OCI-LY7 (cell line): ENCODE measurements at regions not wholly inside any gene's neighbourhood (a gene's known extent, or its start where the extent isn't known, plus 50 kb on each side); places are given as distances from the start of the nearest gene placed in this dataset.
"Not testable (repeated sequence)": the region's sequence is repeated elsewhere in the genome, so short reads cannot be mapped to it uniquely, and the experiment has no call there.

ENCODE experiments used
- BruUV-seq: library from RNA; stranded (reverse); fragments of 400-500 nt; replicated peaks from 2 replicates; lab custom pipeline; 2021; lab: Mats Ljungman, UMichigan
- CTCF ChIA-PET: fragments of 300-600 bp; sonication (Branson Sonifier 250); formaldehyde crosslinking; loops from one replicate; lab custom pipeline; 2022; ENCODE audit warnings: antibody characterized with exemption; ENCODE audit not compliant: unreplicated experiment; lab: Charles Lee
- POLR2A ChIA-PET: fragments of 300-600 bp; sonication (Branson Sonifier 250); formaldehyde crosslinking; loops from one replicate; lab custom pipeline; 2022; ENCODE audit warnings: antibody characterized with exemption; lab: Charles Lee
- DNase-seq: peaks from one replicate; pipeline ENCODE4 v3.0.0-alpha.2; 2015; ENCODE audit warnings: low spot score
- H2AFZ ChIP-seq: fragments of 200-600 bp; sonication (generic), shearing (Covaris generic); 2 replicates; pipeline ENCODE4 v1.6.1; 2014; ENCODE audit warnings: mild to moderate bottlenecking, antibody characterized with exemption, low read length, moderate library complexity
- H3K27ac ChIP-seq: fragments of 200-600 bp; sonication (generic); 2 replicates; pipeline ENCODE4 v1.5.1; 2014; ENCODE audit warnings: mixed run types, low read depth, mild to moderate bottlenecking, moderate library complexity, low read length, inconsistent platforms; ENCODE audit not compliant: poor library complexity, severe bottlenecking
- H3K36me3 ChIP-seq: fragments of 200-600 bp; sonication (generic); 2 replicates; pipeline ENCODE4 v1.6.1; 2014; ENCODE audit warnings: mild to moderate bottlenecking, antibody characterized with exemption, low read length, moderate library complexity, mixed read lengths; ENCODE audit not compliant: insufficient read depth
- H3K4me1 ChIP-seq: fragments of 200-600 bp; sonication (generic); 2 replicates; pipeline ENCODE4 v1.5.1; 2014; ENCODE audit warnings: mild to moderate bottlenecking, low read length; ENCODE audit not compliant: insufficient read depth, poor library complexity, severe bottlenecking
- H3K4me2 ChIP-seq: fragments of 200-600 bp; sonication (generic); 2 replicates; pipeline ENCODE4 v1.6.1; 2014; ENCODE audit warnings: mild to moderate bottlenecking, low read length
- H3K4me3 ChIP-seq: fragments of 200-600 bp; sonication (generic); 2 replicates; pipeline ENCODE4 v1.5.1; 2014; ENCODE audit warnings: mild to moderate bottlenecking, low read depth, low read length; ENCODE audit not compliant: poor library complexity, severe bottlenecking
- H3K79me2 ChIP-seq: fragments of 200-600 bp; sonication (generic); 2 replicates; pipeline ENCODE4 v1.6.1; 2016; ENCODE audit warnings: low read depth, mild to moderate bottlenecking, low read length, moderate library complexity, mixed read lengths; ENCODE audit not compliant: insufficient read depth
- H3K9me2 ChIP-seq: fragments of 200-600 bp; sonication (generic); 2 replicates; pipeline ENCODE4 v1.6.1; 2016; ENCODE audit warnings: mild to moderate bottlenecking, low read length, mixed read lengths; ENCODE audit not compliant: insufficient read depth
- H3K9me3 ChIP-seq: fragments of 200-600 bp; sonication (generic); 2 replicates; pipeline ENCODE4 v1.6.1; 2014; ENCODE audit warnings: mild to moderate bottlenecking, mixed run types, low read length, mixed read lengths
- H4K20me1 ChIP-seq: fragments of 200-600 bp; sonication (generic); 2 replicates; pipeline ENCODE4 v1.6.1; 2014; ENCODE audit warnings: mild to moderate bottlenecking, antibody characterized with exemption, low read length, moderate library complexity, mixed read lengths; ENCODE audit not compliant: insufficient read depth
- CTCF ChIP-seq: fragments of 200-600 bp; sonication (generic); conservative IDR thresholded peaks from 2 replicates; pipeline ENCODE4 v1.5.1; 2014; ENCODE audit warnings: mild to moderate bottlenecking, antibody characterized with exemption, low read length, moderate library complexity, mixed read lengths
- EZH2phosphoT487 ChIP-seq: fragments of 200-600 bp; sonication (generic); IDR thresholded peaks from 2 replicates; pipeline ENCODE4 v1.6.1; 2018; ENCODE audit warnings: low read depth, borderline replicate concordance, mild to moderate bottlenecking, mixed run types, antibody characterized with exemption, low read length, moderate library complexity, mixed read lengths
- intact Hi-C: fragments of 100-400 bp; cut with micrococcal nuclease; formaldehyde crosslinking; loops from one replicate; pipeline ENCODE4 v1.10.0; 2022; ENCODE audit not compliant: unreplicated experiment

DNA sequence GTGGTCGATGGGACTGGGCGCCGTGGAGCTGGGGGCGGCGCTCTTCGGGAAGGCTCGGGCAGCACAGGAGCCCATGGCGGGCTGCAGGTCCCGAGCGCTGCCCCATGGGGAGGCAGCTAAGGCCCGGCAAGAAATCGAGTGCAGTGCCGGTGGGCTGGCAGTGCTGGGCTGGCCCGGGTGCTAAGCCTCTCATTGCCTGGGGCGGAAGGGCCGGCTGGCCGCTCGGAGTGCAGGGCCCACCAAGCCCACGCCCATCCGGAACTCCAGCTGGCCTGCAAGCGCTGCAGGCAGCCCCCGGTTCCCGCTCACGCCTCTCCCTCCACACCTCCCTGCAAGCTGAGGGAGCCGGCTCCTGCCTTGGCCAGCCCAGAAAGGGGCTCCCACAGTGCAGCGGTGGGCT lies 748.4 kb upstream of the NRXN1 start:
- Histone ChIP-seq H3K79me2 (no peaks in the 10 kb centered on the region), H3K4me2 (no peak overlapping the region), H3K9me3 (no peaks in the 10 kb centered on the region), H3K36me3 (no peaks in the 10 kb centered on the region), H3K4me1 (no peaks in the 10 kb centered on the region), H3K4me3 (no peak overlapping the region), H3K27ac (no peak overlapping the region), H3K9me2 (no peaks in the 10 kb centered on the region), H2AFZ (no peak overlapping the region), H4K20me1 (no peaks in the 10 kb centered on the region)
- no TSS peak for BruUV-seq
- TF ChIP-seq EZH2phosphoT487, result no peak
- intact Hi-C loops, result no loop called here
- no peak for DNase-seq
- ChIA-PET POLR2A (no interaction called here), CTCF (no interaction called here)

- BruUV-seq, H3K9me2 ChIP-seq, H2AFZ ChIP-seq, H3K4me3 ChIP-seq, CTCF ChIA-PET, DNase-seq, H3K9me3 ChIP-seq, intact Hi-C loops, POLR2A ChIA-PET, H3K36me3 ChIP-seq, H3K4me2 ChIP-seq, H3K27ac ChIP-seq, H3K4me1 ChIP-seq, H3K79me2 ChIP-seq, H4K20me1 ChIP-seq: not testable (repeated sequence)
These were observed 747.8 kb upstream of the NRXN1 start for GRCh38 chr2:51779723-51780122.

DNA sequence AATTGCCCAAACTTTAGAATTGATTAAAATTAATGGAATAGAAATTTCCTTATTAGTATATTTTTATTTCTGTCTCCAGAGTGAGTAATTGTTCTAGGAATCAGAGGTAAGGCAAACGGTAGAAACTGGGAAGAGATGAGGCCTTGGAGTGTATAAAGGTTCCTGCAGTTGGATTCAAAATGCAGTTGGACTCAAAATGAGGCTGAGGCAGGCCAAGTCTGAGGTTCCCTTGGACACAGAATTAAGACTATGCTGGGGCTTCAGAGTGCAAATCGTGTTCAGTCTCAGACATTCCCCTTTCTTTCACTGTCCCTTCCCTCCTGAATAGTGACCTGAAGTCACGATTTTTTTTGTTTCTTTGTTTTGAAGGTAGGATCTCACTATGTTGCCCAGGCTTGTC lies 746.9 kb upstream of the NRXN1 start:
- TF ChIP-seq CTCF, result no peak
- no peak for TF ChIP-seq EZH2phosphoT487
- ChIA-PET POLR2A (no interaction called here), CTCF (no interaction called here)
- BruUV-seq, result no TSS peak
- no peak for DNase-seq
- Histone ChIP-seq H3K4me2 (no peak overlapping the region), H2AFZ (no peak overlapping the region), H3K27ac (no peak overlapping the region), H3K4me3 (no peak overlapping the region), H3K9me2 (no peaks in the 10 kb centered on the region), H3K9me3 (no peaks in the 10 kb centered on the region), H4K20me1 (no peaks in the 10 kb centered on the region), H3K79me2 (no peaks in the 10 kb centered on the region), H3K36me3 (no peaks in the 10 kb centered on the region), H3K4me1 (no peaks in the 10 kb centered on the region)
- intact Hi-C loops, result no loop called here

GRCh38 chr2:51774606-51775005 lies 742.7 kb upstream of the NRXN1 start:
- H3K9me3 ChIP-seq, H3K4me3 ChIP-seq, intact Hi-C loops, H4K20me1 ChIP-seq, CTCF ChIA-PET, H3K27ac ChIP-seq, H3K36me3 ChIP-seq, DNase-seq, H3K79me2 ChIP-seq, BruUV-seq, H3K4me1 ChIP-seq, H3K4me2 ChIP-seq, POLR2A ChIA-PET, H2AFZ ChIP-seq, H3K9me2 ChIP-seq: not testable (repeated sequence)
